ENCODE measurements at regions not wholly inside any gene's neighbourhood (a gene's known extent, or its start where the extent isn't known, plus 50 kb on each side); places are given as distances from the start of the nearest gene placed in this dataset.

DNA sequence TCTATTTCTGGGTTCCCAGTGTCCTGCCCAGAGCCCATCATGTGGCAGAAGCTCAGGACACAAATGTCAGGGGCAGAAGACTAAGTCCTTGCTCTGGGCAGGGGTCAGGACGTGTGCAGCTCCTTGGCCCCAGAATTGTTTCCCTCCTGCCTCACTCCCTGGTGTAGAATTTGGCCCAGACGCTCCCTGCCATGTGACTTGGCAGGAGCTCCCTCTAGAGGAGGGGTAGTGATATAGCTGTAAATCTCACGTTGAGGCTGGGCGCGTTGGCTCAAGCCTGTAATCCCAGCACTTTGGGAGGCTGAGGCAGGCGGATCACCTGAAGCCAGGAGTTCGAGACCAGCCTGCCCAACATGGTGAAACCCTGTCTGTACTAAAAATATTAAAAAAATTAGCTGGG, 91.2 kb downstream of the UBIAD1 start:
- TF ChIP-seq, protein P1, sequence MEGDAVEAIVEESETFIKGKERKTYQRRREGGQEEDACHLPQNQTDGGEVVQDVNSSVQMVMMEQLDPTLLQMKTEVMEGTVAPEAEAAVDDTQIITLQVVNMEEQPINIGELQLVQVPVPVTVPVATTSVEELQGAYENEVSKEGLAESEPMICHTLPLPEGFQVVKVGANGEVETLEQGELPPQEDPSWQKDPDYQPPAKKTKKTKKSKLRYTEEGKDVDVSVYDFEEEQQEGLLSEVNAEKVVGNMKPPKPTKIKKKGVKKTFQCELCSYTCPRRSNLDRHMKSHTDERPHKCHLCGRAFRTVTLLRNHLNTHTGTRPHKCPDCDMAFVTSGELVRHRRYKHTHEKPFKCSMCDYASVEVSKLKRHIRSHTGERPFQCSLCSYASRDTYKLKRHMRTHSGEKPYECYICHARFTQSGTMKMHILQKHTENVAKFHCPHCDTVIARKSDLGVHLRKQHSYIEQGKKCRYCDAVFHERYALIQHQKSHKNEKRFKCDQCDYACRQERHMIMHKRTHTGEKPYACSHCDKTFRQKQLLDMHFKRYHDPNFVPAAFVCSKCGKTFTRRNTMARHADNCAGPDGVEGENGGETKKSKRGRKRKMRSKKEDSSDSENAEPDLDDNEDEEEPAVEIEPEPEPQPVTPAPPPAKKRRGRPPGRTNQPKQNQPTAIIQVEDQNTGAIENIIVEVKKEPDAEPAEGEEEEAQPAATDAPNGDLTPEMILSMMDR (IDR thresholded peaks at IDR 0.05): peak; percentile 23; the same call in 1 of the 2 replicates
- TF ChIP-seq NRF1 (IDR thresholded peaks at IDR 0.05; ENCODE audit: low read depth, low read length): no peak
